Gastroesophageal sphincter (tissue), 3 donors: ENCODE measurements at regions not wholly inside any gene's neighbourhood (a gene's known extent, or its start where the extent isn't known, plus 50 kb on each side); places are given as distances from the start of the nearest gene placed in this dataset.

Experiments used
- EP300 ChIP-seq: sonication (generic); formaldehyde crosslinking; IDR thresholded peaks from one replicate; pipeline ENCODE4 v1.6.1; 2017; ENCODE audit warnings: antibody characterized with exemption, mild to moderate bottlenecking
- POLR2A ChIP-seq, 2 donors: fragments of 450-650 bp; IDR thresholded peaks; one replicate each; pipeline ENCODE4 v1.6.1; 2017; ENCODE audit warnings: antibody characterized with exemption in 2 of 2, mild to moderate bottlenecking in 2 of 2, moderate library complexity in 1 of 2
- TF ChIP-seq, protein P1 (sequence below), 4 experiments: fragments of 200-600 bp in 2 of 4; fragments of 450-650 bp in 2 of 4; sonication (generic) in 1 of 4; IDR thresholded peaks; one replicate each; pipeline ENCODE4 v1.5.1; 2017 to 2019; ENCODE audit warnings: antibody characterized with exemption in 4 of 4, mild to moderate bottlenecking in 2 of 4, moderate library complexity in 2 of 4

- TF ChIP-seq POLR2A (IDR thresholded peaks at IDR 0.05) (no peak), EP300 (no peak)
- TF ChIP-seq, protein P1, sequence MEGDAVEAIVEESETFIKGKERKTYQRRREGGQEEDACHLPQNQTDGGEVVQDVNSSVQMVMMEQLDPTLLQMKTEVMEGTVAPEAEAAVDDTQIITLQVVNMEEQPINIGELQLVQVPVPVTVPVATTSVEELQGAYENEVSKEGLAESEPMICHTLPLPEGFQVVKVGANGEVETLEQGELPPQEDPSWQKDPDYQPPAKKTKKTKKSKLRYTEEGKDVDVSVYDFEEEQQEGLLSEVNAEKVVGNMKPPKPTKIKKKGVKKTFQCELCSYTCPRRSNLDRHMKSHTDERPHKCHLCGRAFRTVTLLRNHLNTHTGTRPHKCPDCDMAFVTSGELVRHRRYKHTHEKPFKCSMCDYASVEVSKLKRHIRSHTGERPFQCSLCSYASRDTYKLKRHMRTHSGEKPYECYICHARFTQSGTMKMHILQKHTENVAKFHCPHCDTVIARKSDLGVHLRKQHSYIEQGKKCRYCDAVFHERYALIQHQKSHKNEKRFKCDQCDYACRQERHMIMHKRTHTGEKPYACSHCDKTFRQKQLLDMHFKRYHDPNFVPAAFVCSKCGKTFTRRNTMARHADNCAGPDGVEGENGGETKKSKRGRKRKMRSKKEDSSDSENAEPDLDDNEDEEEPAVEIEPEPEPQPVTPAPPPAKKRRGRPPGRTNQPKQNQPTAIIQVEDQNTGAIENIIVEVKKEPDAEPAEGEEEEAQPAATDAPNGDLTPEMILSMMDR (IDR thresholded peaks at IDR 0.05) = no peak
These were observed 569.2 kb upstream of the ARPP21 start for GRCh38 chr3:35070088-35070487.
